NAMALWA (cell line): ENCODE measurements at regions not wholly inside any gene's neighbourhood (a gene's known extent, or its start where the extent isn't known, plus 50 kb on each side); places are given as distances from the start of the nearest gene placed in this dataset.
"Not testable (repeated sequence)": the region's sequence is repeated elsewhere in the genome, so short reads cannot be mapped to it uniquely, and the experiment has no call there.

Source experiments
- DNase-seq: peaks from one replicate; pipeline ENCODE4 v3.0.0-alpha.2; 2015; ENCODE audit warnings: low spot score

DNA sequence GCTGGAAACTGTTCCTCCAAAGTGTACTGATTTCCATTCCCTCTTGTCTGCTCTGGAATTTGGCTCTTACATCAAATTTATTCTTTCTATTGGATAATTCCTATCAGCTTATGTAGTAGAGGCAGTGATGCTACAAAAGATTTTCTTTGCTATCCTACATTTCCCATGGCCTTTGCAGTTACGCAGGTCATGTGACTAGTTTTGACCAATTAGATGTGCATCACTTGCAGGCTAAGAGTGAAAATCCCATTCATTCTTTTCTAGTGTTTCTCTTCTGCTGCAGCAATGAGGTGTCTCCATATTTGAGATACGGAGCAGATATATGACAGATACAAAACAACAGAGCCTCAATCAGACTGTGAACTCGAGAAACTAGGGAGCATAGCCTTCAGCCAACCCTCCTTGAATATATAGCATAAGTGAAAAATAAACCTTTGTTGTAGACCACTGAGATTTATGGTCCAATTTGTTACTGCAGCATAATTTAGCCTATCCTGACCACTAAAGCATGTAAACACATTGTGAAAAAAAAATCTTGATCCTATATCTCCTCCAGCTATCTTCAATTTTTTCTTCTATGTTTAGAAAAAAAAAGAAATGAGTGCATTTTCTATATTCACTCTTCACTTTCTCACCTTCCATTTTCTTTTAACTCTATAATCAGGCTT, 102.0 kb downstream of the HNMT start:
- DNase-seq: no peak

DNA sequence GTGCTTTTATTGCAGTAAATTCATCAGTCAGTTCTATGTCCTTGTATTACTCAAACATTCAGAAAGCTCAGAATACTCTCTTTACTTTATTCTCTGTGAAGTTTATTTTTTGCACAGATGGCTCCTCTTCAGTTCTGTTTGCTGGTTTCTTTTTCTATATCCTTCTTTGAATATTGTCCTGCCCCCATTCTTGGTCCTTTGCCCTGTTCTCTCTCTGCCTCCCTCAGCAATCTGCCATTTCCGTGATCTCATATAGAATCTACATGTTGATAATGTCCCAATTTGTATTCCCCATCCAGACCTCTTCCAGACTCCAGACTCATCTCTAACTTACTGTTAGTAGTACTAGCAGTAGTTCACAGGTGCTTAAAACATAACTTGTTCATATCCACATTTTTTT, 102.6 kb downstream of the HNMT start:
- no peak for DNase-seq

- not testable (repeated sequence) for DNase-seq
Observed at GRCh38 chr2:138068669-138069068, 104.4 kb downstream of the HNMT start.

DNA sequence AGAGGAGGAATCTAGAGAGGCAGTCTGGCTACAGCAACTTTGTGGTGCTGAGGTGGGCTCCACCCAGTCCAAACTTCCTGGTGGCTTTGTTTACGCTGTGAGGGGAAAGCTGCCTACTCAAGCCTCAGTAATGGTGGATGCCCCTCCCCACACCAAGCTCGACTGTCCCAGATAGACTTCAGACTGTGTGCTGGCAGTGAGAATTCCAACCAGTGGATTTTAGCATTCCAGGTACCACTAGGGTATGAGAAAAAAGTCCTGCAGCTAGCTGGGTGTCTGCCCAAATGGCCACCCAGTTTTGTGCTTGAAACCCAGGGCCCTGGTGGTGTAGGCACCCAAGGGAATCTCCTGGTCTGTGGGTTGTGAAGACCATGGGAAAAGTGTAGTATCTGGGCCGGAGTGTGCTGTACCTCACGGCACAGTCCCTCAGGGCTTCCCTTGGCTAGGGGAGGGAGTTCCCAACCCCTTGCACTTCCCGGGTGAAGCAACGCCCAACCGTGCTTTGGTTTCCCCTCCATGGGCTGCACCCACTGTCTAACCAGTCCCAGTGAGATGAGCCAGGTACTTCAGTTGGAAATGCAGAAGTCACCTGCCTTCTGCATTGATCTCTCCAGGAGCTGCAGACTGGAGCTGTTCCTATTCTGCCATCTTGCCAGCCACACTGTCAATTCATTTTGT, 106.9 kb downstream of the HNMT start:
- DNase-seq: not testable (repeated sequence)

DNA sequence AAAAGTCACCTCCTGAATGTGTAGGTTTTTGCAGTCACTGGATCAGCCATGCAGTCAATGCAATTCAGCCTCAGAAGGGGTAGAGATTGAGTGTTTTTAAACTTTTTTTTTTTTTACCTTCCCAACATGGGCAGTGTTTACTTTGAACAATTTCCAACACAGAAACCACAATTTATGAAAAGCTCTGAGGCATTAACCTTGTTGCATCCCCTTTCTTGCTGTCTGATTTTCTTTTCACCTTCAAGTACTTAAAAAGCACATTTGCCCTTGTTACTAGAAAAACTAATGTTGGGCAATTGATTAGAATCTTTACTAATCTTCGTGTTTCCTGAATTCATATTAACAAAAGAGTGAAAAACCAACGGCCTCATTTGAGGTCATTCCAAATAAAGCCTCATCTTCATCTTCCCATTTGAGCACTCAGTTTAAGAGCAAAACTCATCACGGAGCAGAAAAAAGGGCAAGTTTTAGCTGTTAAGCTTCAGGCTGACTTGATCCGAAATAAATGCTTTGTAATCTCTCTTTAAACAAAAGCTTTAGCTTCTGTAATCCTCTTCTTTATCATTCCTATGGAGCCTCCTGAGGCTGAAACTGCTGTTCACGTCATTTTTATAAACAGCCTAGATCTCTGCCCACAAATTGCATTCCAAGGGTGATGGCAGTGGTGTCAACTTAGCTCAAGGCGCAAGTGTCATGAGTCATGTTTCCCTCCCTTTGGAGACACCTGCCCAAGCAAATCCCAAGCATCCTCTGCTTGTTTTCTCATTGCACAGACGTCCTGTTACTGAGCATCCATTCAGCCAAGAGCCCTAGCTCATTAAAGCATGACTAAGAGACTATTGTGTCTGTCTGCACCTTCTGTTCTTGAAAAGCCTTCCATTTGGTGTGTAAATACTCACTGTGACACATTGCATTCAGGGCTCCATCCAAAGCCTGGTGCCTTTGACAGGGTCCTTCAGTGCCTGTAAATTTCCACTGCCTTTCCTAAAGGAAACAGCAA, 107.7 kb downstream of the HNMT start:
- no peak for DNase-seq

DNA sequence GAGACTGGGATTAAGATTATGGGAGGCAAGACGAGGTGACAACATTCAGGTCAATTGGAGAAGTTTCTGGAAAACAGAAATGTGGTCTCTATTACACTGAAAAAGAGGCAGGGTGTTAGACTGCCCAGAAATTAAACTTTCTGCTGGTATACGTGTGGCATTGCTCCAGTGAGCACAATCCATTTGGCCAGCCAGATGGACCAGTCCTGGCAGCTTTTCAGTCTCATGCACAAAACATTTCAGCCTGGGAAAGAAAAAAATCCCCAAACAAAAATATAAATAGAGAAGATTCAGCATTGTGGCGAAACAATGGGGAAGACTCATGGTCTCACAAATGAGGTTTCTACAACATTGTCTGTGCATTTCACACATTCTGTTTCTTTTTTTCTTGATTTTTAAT, 113.9 kb downstream of the HNMT start:
- no peak for DNase-seq

DNA sequence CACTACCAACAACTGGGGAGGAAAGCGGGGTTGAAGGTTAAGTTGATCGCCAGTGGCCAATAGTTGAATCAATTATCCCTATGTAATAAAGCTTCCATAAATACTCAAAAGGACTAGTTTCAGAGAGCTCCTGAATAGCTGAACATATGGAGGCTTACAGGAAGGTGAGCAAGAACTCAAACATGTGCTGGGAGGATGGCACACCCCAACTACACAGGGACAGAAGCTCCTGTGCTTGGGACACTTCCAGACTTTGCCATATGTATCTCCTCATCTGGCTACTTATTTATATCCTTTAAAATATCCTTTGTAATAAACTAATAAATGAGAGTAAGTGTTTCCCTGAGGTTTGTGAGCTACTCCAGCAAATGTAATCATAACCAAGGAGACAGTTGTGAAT, 115.7 kb downstream of the HNMT start:
- no peak for DNase-seq

GRCh38 chr2:138081225-138082073, 117.2 kb downstream of the HNMT start:
- DNase-seq: no peak

- DNase-seq: no peak
Observed at GRCh38 chr2:138084206-138084605, 119.9 kb downstream of the HNMT start.

GRCh38 chr2:138085441-138085840, 121.2 kb downstream of the HNMT start:
- DNase-seq: not testable (repeated sequence)

DNA sequence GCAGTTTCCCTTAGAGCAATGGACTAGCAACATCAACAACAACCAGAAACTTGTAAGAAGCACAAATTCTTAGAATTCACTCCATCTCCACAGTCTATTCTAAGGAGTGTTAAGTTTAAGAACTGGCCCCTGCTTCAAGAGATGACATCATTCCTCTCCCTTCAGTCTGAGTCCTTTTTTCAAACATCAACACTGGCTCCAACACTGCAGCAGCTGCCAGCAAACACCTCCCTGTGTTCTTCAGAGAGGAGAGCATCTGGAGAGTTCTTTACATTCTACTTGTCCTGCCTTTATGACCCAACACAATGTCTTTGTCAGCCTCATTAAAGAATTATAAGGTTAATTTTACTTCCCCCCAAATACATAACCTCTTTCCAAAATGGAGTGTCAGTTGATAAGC, 122.3 kb downstream of the HNMT start:
- no peak for DNase-seq

- no peak for DNase-seq
Observed at GRCh38 chr2:138087751-138088593, 123.7 kb downstream of the HNMT start.

DNA sequence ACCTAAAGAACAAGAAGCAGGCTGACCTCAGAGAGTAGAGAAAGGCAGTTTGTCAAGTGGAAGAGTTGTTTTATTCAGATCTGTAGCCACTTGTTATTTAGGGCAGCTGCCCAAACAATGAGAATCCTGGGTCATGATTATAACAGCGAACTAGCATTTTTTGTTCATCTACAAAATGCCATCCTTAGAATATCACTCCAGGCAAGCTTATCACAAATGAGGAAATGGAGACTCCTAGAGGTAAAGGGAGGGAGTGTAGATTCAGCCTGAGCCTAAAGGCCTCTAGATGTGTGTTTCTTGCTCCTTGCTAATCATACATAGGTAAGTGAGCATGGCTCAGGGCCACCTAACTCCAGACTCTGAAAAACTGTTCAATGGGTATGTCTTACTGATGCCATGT, 126.1 kb downstream of the HNMT start:
- peak; percentile 43 for DNase-seq

GRCh38 chr2:138093455-138093854, 129.2 kb downstream of the HNMT start:
- DNase-seq: no peak

GRCh38 chr2:138094031-138094430, 129.8 kb downstream of the HNMT start:
- DNase-seq: no peak

DNA sequence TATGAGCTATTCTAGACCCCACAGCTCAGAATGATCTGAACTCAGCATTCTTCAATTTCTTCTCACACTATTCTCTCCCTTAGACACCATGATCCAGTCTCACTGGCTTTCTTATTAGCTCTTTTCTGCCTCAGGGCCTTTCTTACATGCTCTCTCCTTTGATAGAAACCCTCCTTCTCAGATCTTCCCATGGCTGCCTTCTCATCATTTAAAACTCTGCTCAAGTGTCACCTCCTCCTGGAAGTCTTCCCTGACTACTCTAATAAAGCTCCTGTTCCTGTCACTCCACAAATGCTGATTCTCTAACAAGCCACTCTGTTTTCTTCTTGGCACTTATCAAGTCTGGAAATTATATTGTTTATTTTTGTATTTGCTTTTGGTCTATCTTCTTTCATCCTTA, 131.1 kb downstream of the HNMT start:
- no peak for DNase-seq

DNA sequence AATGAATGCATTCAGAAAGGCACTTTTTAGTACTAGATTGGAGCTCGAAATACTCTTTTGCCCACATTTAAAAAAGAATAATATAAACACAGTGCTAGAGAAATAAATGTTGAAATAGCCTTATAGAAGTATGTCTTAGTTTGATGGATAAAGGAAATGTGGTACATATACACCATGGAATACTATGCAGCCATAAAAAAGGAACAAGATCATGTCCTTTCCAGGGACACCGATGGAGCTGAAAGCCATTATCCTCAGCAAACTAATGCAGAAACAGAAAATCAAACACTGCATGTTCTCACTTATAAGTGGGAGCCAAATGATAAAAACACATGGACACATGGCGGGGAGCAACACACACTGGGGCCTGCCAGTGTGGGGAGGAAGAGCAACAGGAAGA, 135.0 kb downstream of the HNMT start:
- DNase-seq: not testable (repeated sequence)

GRCh38 chr2:138101718-138102117, 137.4 kb downstream of the HNMT start:
- no peak for DNase-seq

DNA sequence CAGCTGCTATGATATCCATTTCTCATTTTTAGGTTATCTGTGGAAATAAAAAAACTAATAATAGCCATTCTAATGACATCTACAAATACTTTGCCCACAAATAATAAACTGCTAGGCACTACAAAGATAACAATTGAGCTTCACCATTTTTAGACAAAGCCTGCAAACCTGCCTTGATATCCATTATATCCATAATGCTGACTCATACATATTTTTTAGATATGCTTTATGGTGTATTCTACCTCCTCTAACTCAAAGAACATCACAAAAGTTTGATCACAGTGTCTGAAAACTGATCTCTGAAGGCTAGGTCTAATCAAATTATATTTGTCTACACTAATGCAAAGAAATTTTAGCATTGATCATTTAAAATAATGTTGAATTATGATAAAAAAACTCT, 138.4 kb downstream of the HNMT start:
- no peak for DNase-seq

DNA sequence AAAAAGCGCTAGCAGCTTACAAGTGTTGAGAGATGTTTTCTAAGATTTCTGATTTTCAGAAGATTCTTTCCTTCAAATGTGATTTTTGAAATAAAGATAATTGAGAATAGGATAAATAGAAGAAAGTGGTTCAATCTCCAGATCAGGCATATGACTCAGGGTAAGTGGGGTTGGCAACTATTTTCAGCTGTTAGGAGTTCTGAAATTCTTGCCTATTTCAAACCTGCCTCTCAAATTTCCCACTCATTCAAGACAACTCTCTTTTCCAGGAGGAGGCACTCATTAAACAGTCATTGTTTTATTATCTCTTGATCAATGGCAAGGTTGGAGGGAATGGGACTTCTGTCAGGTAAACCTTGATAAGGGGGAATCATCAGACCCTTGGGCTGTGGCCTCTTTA, 138.9 kb downstream of the HNMT start:
- no peak for DNase-seq

- DNase-seq: no peak
Observed at GRCh38 chr2:138104071-138104470, 139.8 kb downstream of the HNMT start.
